Esophagus muscularis mucosa (tissue), 4 donors: ENCODE measurements at regions not wholly inside any gene's neighbourhood (a gene's known extent, or its start where the extent isn't known, plus 50 kb on each side); places are given as distances from the start of the nearest gene placed in this dataset.

Experiments
- CTCF ChIP-seq, 3 experiments: fragments of 200-600 bp in 2 of 3; fragments of 450-650 bp in 1 of 3; sonication (generic) in 2 of 3; IDR thresholded peaks; one replicate each; pipeline ENCODE4 v1.5.1; 2017 to 2019; ENCODE audit warnings: antibody characterized with exemption in 3 of 3, mild to moderate bottlenecking in 2 of 3, moderate library complexity in 1 of 3
- EP300 ChIP-seq: sonication (generic); formaldehyde crosslinking; IDR thresholded peaks from one replicate; pipeline ENCODE4 v1.6.1; 2017; ENCODE audit warnings: antibody characterized with exemption
- POLR2A ChIP-seq: fragments of 450-650 bp; IDR thresholded peaks from one replicate; pipeline ENCODE4 v1.6.1; 2017; ENCODE audit warnings: antibody characterized with exemption, moderate library complexity, mild to moderate bottlenecking, low read depth
- POLR2AphosphoS5 ChIP-seq, 2 donors: sonication (generic); formaldehyde crosslinking; IDR thresholded peaks; one replicate each; pipeline ENCODE4 v1.6.1; 2017; ENCODE audit warnings: antibody characterized with exemption in 2 of 2

GRCh38 chr1:228882041-228882770 is 146.9 kb downstream of the RHOU start:
- TF ChIP-seq POLR2AphosphoS5 (IDR thresholded peaks at IDR 0.05) (no peak), EP300 (no peak), CTCF (IDR thresholded peaks at IDR 0.05) (no peak), POLR2A (no peak)
